RWPE2 (cell line): ENCODE measurements at regions not wholly inside any gene's neighbourhood (a gene's known extent, or its start where the extent isn't known, plus 50 kb on each side); places are given as distances from the start of the nearest gene placed in this dataset.
"Not testable (repeated sequence)": the region's sequence is repeated elsewhere in the genome, so short reads cannot be mapped to it uniquely, and the experiment has no call there.

Experiments
- ATAC-seq: fragments of 200-7000 bp; cut with Tn5 transposase; 3 replicates; pipeline ENCODE4 v1.9.1; 2021; ENCODE audit warnings: low read depth
- DNase-seq: peaks from one replicate; pipeline ENCODE4 v3.0.0-alpha.2; 2020; ENCODE audit warnings: low spot score
- H3K27ac ChIP-seq: fragments of 450-650 bp; 2 replicates; pipeline ENCODE4 v1.5.1; 2017; ENCODE audit warnings: mild to moderate bottlenecking; ENCODE audit not compliant: poor library complexity, severe bottlenecking
- H3K27me3 ChIP-seq: fragments of 250-450 bp; sonication (Bioruptor Pico); 2 replicates; pipeline ENCODE4 v1.5.1; 2021; ENCODE audit warnings: mild to moderate bottlenecking, moderate library complexity; ENCODE audit not compliant: insufficient read depth, poor library complexity, severe bottlenecking
- H3K36me3 ChIP-seq: fragments of 250-450 bp; sonication (Bioruptor Pico); 2 replicates; pipeline ENCODE4 v1.5.1; 2020; ENCODE audit warnings: low read depth, mild to moderate bottlenecking, moderate library complexity
- H3K4me1 ChIP-seq: fragments of 250-450 bp; sonication (Bioruptor Pico); 2 replicates; pipeline ENCODE4 v1.5.1; 2021; ENCODE audit warnings: mild to moderate bottlenecking, moderate library complexity; ENCODE audit not compliant: insufficient read depth, poor library complexity, severe bottlenecking
- H3K4me3 ChIP-seq: fragments of 250-450 bp; sonication (Bioruptor Pico); 2 replicates; pipeline ENCODE4 v1.5.1; 2021; ENCODE audit warnings: mild to moderate bottlenecking, moderate library complexity; ENCODE audit not compliant: severe bottlenecking
- H3K9me3 ChIP-seq: fragments of 250-450 bp; sonication (Bioruptor Pico); 2 replicates; pipeline ENCODE4 v1.5.1; 2021; ENCODE audit warnings: mild to moderate bottlenecking, moderate library complexity; ENCODE audit not compliant: severe bottlenecking
- CTCF ChIP-seq: fragments of 450-650 bp; IDR thresholded peaks from one replicate; pipeline ENCODE4 v1.5.1; 2017; ENCODE audit warnings: mild to moderate bottlenecking, moderate library complexity; ENCODE audit not compliant: poor library complexity, severe bottlenecking

GRCh38 chr11:122559734-122560382 lies 95.7 kb upstream of the UBASH3B start:
- DNase-seq (no peak), ATAC-seq (no peak)
- Histone ChIP-seq H3K27ac (no peak overlapping the region), H3K36me3 (no peaks in the 10 kb centered on the region), H3K9me3 (no peaks in the 10 kb centered on the region), H3K4me1 (no peaks in the 10 kb centered on the region), H3K27me3 (no peaks in the 10 kb centered on the region), H3K4me3 (no peak overlapping the region)
- no peak for TF ChIP-seq CTCF

GRCh38 chr11:122559218-122559617 lies 96.3 kb upstream of the UBASH3B start:
- H3K4me1 ChIP-seq, H3K9me3 ChIP-seq, ATAC-seq, H3K36me3 ChIP-seq, H3K27ac ChIP-seq, H3K27me3 ChIP-seq, DNase-seq, H3K4me3 ChIP-seq: not testable (repeated sequence)

- not testable (repeated sequence) for H3K36me3 ChIP-seq, H3K27ac ChIP-seq, H3K4me1 ChIP-seq, DNase-seq, H3K27me3 ChIP-seq, H3K9me3 ChIP-seq, ATAC-seq
- peak overlapping the region; percentile 27 for H3K4me3 ChIP-seq
These were observed 98.4 kb upstream of the UBASH3B start for GRCh38 chr11:122557163-122557562.

GRCh38 chr11:122556605-122557004 lies 98.9 kb upstream of the UBASH3B start:
- Histone ChIP-seq H3K4me3 (peak overlapping the region; percentile 27), H3K27me3 (no peaks in the 10 kb centered on the region)

GRCh38 chr11:122538060-122538459 lies 117.5 kb upstream of the UBASH3B start:
- Histone ChIP-seq H3K4me3 (no peak overlapping the region), H3K4me1 (no peaks in the 10 kb centered on the region), H3K9me3 (peaks cover 13% of the 10 kb centered on the region), H3K27ac (no peak overlapping the region), H3K27me3 (no peaks in the 10 kb centered on the region), H3K36me3 (no peaks in the 10 kb centered on the region)
- no peak for TF ChIP-seq CTCF
- no peak for DNase-seq
- ATAC-seq, result no peak

More at GRCh38 chr11:122556605-122557004, 98.9 kb upstream of the UBASH3B start:
- peak; percentile 80 for TF ChIP-seq CTCF
- ATAC-seq, result peak; percentile 94
- Histone ChIP-seq H3K9me3 (no peaks in the 10 kb centered on the region), H3K27ac (no peak overlapping the region), H3K36me3 (no peaks in the 10 kb centered on the region), H3K4me1 (no peaks in the 10 kb centered on the region)
- no peak for DNase-seq

- H3K4me3 ChIP-seq, result no peak overlapping the region
- no peaks in the 10 kb centered on the region for H3K4me1 ChIP-seq
- no peaks in the 10 kb centered on the region for H3K36me3 ChIP-seq
- DNase-seq, result no peak
- no peak for TF ChIP-seq CTCF
- ATAC-seq, result no peak
- H3K27me3 ChIP-seq, result no peaks in the 10 kb centered on the region
- no peaks in the 10 kb centered on the region for H3K9me3 ChIP-seq
- no peak overlapping the region for H3K27ac ChIP-seq
These were observed 130.6 kb upstream of the UBASH3B start for GRCh38 chr11:122524898-122525297.
